OCI-LY3 (cell line): ENCODE measurements at regions not wholly inside any gene's neighbourhood (a gene's known extent, or its start where the extent isn't known, plus 50 kb on each side); places are given as distances from the start of the nearest gene placed in this dataset.

Experiments used
- EZH2phosphoT487 ChIP-seq: fragments of 200-600 bp; shearing (Covaris generic); IDR thresholded peaks from 2 replicates; pipeline ENCODE4 v1.6.1; 2018; ENCODE audit warnings: antibody characterized with exemption, mixed run types, low read depth
- TF ChIP-seq, protein P1 (sequence below): fragments of 200-600, 300-600 bp; sonication (generic); IDR thresholded peaks from 2 replicates; pipeline ENCODE4 v1.5.1; 2014; ENCODE audit warnings: antibody characterized with exemption, low read length, low read depth

DNA sequence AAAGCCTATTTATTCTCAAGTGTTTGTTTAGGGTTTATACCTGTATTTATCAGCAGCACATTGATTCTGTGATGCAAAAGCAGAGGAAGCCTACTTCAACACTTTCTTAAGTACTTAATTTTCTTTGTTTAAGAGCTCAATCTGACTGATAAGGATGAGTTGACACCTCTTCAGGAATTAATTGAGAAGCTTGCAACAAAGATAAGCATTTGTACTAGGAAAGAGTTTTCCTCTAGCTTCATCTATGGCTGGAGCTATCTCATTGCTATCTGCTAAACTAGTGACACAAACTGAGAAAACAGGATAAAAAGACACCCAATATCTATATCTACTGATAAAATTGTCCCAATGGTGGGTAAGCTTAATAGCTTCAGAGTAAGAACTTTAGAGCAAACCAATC is 170.1 kb upstream of the SLITRK6 start:
- TF ChIP-seq, protein P1, sequence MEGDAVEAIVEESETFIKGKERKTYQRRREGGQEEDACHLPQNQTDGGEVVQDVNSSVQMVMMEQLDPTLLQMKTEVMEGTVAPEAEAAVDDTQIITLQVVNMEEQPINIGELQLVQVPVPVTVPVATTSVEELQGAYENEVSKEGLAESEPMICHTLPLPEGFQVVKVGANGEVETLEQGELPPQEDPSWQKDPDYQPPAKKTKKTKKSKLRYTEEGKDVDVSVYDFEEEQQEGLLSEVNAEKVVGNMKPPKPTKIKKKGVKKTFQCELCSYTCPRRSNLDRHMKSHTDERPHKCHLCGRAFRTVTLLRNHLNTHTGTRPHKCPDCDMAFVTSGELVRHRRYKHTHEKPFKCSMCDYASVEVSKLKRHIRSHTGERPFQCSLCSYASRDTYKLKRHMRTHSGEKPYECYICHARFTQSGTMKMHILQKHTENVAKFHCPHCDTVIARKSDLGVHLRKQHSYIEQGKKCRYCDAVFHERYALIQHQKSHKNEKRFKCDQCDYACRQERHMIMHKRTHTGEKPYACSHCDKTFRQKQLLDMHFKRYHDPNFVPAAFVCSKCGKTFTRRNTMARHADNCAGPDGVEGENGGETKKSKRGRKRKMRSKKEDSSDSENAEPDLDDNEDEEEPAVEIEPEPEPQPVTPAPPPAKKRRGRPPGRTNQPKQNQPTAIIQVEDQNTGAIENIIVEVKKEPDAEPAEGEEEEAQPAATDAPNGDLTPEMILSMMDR: no peak
- TF ChIP-seq EZH2phosphoT487: no peak
